Suprapubic skin (tissue), 3 donors: ENCODE measurements at regions not wholly inside any gene's neighbourhood (a gene's known extent, or its start where the extent isn't known, plus 50 kb on each side); places are given as distances from the start of the nearest gene placed in this dataset.

Experiments used
- POLR2AphosphoS5 ChIP-seq, 3 donors: sonication (generic); formaldehyde crosslinking; IDR thresholded peaks; one replicate each; pipeline ENCODE4 v1.6.1; 2017; ENCODE audit warnings: antibody characterized with exemption in 3 of 3
- TF ChIP-seq, protein P1 (sequence below), 2 donors: fragments of 200-600 bp in 1 of 2; fragments of 450-650 bp in 1 of 2; sonication (generic) in 1 of 2; IDR thresholded peaks; one replicate each; pipeline ENCODE4 v1.5.1; 2016 to 2019; ENCODE audit warnings: antibody characterized with exemption in 2 of 2, mild to moderate bottlenecking in 1 of 2, moderate library complexity in 1 of 2

DNA sequence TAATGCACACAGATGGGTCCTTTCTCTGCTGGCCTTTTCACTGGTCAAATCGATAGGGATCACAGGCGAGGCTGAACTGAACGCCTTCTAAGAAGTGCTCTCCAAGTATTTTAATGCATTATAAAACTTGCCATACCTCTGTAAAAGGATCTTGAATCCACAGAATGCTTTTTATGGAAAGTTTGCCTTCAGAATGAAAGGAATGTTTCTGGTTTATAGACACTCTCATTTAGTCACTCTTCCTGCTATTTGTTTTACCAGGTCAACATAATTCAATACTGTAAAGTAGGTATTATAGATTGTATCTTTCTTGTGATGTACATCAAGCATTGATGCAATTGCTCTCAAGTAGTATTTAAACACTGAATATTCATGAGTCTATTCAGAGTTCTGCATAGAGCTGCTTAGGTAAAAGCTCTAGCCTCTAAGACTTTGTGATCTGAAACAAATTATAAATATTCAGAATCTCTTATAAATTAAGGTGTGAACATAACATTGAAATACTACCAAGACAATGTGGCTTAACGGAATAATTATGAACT lies 308.4 kb downstream of the ISL1 start:
- TF ChIP-seq, protein P1, sequence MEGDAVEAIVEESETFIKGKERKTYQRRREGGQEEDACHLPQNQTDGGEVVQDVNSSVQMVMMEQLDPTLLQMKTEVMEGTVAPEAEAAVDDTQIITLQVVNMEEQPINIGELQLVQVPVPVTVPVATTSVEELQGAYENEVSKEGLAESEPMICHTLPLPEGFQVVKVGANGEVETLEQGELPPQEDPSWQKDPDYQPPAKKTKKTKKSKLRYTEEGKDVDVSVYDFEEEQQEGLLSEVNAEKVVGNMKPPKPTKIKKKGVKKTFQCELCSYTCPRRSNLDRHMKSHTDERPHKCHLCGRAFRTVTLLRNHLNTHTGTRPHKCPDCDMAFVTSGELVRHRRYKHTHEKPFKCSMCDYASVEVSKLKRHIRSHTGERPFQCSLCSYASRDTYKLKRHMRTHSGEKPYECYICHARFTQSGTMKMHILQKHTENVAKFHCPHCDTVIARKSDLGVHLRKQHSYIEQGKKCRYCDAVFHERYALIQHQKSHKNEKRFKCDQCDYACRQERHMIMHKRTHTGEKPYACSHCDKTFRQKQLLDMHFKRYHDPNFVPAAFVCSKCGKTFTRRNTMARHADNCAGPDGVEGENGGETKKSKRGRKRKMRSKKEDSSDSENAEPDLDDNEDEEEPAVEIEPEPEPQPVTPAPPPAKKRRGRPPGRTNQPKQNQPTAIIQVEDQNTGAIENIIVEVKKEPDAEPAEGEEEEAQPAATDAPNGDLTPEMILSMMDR (IDR thresholded peaks at IDR 0.05): no peak
- no peak for TF ChIP-seq POLR2AphosphoS5 (IDR thresholded peaks at IDR 0.05)
